ENCODE measurements at regions not wholly inside any gene's neighbourhood (a gene's known extent, or its start where the extent isn't known, plus 50 kb on each side); places are given as distances from the start of the nearest gene placed in this dataset.

GRCh38 chr4:132910229-132910748, 238.8 kb upstream of the PCDH10 start:
- DNase-seq, result no peak

GRCh38 chr4:132918096-132918495, 231.0 kb upstream of the PCDH10 start:
- no peak for DNase-seq

DNA sequence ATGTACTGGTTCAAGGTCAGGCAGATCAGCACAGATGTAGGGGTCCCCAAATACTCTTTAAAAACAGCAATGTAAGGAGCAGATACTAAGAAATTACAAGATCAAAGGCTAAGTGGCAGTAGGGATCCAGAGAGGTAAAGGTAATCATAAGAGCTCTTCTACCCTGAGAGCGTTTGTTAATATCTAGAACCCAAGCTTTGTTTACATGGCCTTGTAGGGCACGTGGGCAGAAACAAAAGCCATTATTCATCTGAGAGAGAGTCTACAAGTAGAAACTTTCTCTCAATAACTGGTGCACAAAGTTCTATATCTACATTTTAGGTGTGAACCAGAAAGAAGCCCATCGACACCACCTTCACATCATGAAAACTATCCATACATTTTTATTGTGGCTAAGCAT, 225.6 kb upstream of the PCDH10 start:
- no peak for DNase-seq

GRCh38 chr4:132934911-132935310, 214.2 kb upstream of the PCDH10 start:
- DNase-seq, result no peak

DNA sequence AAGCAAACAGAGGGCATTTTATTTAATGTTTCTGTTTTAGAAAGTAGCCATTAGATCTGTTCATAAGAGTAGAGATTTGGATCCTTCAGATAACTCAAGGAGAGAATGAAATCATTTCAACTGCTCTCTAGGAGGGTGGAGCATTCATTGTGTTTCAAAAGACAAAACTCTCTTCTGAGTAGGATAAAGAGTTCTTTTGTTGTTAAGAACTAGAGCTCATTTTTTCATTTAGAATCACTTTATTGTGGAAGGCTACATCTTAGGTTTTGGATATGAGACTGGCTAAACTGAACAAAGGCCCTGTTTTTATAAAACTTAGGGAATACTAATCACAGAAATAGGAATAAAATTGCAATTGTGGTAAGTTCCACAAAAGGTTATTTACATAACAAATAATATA, 193.9 kb upstream of the PCDH10 start:
- no peak for DNase-seq

DNA sequence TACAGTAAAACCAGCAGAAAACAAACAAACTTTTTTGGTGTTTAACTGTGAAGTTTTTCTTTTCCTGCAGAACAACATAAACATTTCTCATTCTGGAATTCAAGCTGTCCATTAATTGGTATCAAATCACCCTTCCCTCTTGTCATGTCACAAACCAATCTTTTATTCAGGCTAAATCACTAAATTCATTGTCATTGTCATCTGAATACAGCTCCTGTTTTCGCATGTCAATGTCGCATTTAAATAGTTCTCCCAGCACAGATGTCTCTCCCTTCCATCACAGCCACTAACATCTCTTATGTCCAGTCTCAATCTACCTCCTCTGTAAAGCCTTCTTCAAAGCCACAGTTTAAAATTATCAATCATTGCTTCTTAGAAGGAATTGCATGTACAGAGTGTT, 192.1 kb upstream of the PCDH10 start:
- no peak for DNase-seq

DNA sequence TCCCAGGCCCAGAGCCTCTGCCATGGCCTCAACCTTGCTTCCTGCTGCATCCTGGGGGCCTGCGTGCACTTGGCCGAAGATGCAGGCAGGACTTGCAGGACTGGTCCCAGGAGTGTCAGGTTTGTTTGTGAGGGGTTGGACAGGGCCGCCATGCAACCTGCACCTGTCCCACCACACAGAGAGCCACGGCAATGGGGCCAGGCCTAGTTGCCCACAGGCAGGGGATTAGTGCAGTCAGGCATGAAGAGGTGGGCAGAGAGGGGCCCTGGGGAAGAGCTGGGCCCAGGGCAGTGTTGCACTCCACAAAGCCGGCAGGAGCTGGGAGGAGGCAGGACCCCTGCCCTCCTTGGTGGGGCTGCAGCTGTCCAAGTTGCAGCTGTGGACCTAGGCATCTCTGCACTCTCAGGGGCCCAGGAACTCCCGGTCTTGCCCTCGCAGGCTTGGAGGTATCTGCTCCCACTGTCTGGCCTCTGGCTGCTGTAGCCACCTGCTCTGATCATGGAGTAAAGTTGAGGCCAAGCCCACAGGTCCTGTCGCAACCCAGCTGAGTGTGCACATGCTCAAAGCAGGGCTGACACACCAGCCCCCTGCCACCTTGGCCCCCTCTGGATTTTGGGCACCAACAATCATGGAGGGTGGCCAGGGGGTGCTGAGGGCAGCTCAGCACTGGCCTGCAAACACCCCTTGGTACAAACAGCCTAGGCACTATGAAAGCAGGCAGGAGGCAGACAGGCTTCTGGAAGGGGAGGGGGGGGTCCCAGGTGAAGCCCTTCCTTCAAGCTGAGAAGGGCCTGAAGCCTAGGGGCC, 190.4 kb upstream of the PCDH10 start:
- no peak for DNase-seq

- DNase-seq, result no peak
Measured at GRCh38 chr4:132981611-132982010, 167.5 kb upstream of the PCDH10 start.

DNA sequence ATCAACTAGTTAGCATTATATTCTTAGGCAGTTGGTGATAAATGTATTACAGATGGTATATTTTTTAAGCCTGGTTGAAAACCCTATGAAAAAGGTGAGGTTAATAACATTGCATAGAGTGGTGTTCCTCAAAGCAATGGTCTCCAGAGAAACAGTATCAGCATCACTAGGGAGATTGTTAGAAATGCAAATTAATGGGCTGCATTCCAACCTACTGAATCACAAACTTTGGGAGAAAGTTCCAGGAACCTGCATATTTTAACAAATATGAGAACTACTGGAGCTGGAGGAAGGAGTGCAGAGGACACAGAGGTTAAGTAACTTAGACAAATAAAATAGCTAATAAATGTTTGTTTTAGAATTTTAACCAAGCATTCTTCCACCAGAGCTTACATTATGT, 166.9 kb upstream of the PCDH10 start:
- DNase-seq, result no peak

DNA sequence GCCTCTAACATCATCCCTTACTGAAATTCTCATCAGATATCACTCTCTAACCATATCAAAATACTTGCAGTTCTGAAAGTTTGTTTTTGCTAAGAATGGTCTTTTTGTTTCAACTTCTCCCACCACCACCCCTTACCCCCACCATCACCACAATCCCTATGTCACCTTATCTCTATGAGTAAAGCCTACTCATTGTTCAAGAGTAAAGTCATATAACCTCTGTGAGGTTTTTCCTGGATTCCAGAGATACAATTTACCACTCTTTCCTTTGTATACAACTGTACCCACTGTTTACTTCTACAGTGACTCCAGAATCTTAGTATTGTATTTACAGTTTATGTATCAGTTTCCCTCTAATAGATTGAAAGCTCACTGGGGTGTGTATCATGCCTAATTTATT, 158.0 kb upstream of the PCDH10 start:
- DNase-seq, result no peak

DNA sequence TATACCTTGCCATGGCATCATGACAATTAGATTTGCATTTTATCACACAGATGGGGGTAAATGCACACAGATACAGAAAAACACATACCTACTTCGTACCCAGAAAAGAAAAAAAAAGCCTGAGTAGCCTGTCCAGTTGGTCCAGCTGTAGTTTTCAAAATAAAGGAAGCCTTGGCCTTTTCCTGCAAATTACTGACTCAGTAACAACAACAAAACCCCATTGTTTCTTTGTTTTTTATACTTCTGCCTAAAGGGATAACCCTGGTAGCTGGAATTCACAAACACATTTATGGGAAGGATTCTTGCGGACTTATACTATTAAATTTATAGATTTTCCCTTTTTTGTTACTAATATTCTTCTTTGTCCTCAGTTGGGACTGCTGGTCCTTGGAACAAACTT, 156.4 kb upstream of the PCDH10 start:
- no peak for DNase-seq

DNA sequence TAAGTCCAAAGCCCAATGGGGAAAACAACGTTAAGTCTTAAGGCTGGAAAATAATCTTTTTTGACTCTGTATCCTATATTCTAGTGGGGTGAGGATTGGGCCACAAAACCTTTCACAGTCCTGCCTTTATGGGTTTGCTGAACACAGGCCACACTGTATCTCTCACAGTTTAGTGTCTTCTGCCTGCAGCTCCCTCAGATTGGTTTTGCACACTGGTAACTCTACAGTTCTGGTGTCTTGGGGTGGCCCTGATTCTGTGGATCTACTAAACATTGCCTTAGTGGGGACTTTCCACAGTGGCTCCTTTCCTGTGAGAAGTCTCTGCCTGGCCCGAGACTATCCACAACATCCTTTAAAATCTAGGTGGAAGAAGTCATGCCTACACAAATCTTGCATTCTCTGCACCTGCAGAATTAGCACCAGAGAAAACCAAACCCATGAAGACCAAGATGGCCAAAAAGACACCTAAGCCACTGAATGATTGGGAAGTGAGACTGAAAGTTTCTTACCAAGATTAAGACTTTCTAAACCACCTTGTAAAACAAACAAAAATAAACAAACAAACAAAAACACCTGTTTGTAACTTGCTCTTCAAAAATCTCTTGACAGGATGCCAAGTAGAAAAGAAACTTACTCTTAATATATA, 150.4 kb upstream of the PCDH10 start:
- no peak for DNase-seq

DNA sequence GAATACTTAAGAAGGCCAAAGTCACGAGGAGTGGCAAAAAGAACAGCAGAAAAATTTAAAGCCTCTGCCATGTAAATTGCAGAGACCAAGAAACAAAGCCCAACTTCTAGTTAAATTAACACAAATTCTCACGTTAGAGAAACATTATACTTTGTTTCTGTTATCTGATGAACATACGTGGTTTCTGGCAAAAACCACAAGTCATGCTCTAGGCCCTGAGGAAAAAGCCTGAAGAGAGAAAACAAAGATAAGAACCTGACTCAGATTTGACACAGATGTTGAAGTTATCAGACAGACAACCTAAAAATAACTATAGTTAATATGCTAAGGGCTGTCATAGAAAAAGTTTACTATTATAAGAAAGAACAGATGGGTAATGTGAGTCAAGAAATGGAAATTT, 149.1 kb upstream of the PCDH10 start:
- DNase-seq, result no peak

- DNase-seq, result no peak
Measured at GRCh38 chr4:133003169-133003568, 145.9 kb upstream of the PCDH10 start.

- no peak for DNase-seq
Measured at GRCh38 chr4:133014473-133015135, 134.5 kb upstream of the PCDH10 start.

DNA sequence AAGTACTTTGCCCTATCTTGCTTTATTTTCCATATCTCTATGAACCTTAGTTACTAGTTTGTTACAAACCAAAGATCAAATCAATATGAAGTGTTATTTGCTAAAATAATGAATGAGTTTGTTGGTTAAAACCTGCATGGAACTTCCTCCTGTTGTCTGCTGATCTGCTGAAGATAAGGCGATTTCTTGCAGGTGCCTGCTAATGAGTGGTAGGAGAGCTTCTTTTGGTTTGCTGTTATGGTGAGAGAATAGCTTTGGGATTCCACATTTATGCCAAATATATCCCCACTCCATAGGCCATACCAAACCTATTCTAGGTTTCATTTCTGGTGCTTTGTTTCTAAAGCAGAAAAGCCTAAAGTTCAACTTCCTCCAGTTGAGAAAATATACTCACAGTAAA, 103.8 kb upstream of the PCDH10 start:
- DNase-seq, result no peak

DNA sequence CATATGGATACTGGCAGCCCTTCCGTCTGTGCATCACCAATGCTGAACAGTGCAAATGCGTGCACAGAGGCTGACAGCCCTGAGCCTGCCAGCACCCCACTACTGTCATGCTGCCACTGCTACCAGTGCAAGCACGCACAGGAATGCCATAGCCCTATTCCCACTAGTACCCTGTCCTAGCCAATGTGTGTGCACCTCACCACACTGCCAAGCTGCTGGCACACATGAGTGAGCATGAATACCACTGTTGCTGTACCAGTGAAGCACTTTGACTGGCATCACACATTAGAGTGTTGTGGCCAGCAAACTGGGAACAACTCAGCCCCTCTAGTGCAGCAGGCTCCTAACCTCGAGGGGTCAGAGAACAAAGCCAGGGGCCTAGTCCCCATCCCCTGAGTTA, 102.9 kb upstream of the PCDH10 start:
- no peak for DNase-seq

DNA sequence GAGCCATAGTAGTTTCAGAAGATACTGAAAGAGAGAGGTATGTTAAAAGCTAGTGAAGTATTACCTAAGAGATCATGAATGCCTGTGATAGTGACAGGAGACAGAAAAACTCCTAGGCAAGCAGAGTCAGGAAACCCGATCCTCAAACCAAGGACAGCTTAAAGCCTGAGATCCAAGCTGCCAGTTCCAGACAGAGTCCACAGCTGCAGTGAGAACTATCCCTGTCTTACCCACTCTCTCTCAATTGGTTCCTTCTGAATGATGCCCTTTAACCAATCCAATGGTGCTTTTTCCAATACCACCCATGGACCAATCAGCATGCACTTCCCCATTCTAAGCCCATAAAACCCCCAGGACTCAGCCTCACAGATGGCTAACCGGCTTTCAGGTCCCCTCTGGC, 90.4 kb upstream of the PCDH10 start:
- DNase-seq, result no peak

- no peak for DNase-seq
Measured at GRCh38 chr4:133059117-133059516, 90.0 kb upstream of the PCDH10 start.

- DNase-seq, result no peak
Measured at GRCh38 chr4:133062851-133063250, 86.2 kb upstream of the PCDH10 start.

GRCh38 chr4:133068083-133068482, 81.0 kb upstream of the PCDH10 start:
- DNase-seq, result no peak

DNA sequence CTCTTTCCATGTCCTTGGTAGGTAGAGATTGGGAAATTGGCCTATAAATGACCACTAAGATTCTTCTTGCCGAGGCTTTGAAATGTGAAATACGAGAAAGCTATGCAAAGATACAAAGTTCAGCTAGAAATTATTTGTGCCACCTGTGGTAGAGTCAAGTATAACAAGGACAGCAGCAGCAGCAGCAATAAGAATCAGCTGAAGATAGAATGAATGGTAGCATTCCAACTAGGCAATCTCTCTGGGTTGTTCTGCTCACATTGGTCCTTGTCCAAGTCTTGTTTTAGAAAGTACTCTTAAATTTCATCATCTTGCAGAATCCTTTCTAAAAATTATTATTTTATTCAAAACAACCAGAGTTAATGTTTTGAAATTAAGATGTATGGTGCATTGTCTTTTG, 67.8 kb upstream of the PCDH10 start:
- no peak for DNase-seq

DNA sequence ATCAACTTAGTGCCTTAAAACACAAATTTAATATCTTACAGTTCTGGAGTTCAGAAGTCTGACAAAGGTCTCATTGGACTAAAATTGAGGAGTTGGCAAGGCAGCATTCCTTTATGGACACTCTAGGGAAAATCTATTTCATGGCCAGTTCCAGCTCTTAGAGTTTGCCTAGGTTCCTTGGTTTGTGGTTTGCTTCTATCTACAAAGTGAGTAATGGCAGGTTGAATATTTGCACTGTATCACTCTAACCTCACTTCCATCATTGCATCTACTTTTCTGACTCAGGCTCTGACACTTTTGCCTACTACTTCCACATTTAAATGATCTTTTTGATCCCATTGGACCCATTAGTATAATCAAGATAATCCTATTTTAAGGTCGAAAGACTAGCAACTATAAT, 64.7 kb upstream of the PCDH10 start:
- no peak for DNase-seq

DNA sequence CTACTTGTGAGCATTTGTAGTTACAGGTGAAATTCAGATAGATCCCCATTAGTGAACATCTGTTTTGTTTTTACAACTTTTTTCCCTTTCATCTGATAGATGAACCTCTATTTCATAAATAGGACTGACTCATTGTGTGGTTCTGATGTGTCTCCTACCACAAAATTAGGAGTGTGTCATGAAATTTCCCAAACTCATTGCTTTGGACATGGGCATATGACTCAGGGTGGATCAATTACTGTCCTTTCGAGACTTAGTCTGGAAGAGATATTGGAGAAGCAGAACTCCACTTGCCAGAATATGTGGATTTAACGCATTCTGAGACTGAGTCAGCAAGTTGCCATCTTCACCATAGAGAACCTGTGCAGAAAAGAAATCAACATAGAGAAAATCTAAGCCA, 53.5 kb upstream of the PCDH10 start:
- no peak for DNase-seq
